ENCODE measurements at regions not wholly inside any gene's neighbourhood (a gene's known extent, or its start where the extent isn't known, plus 50 kb on each side); places are given as distances from the start of the nearest gene placed in this dataset.

- Histone ChIP-seq H3K27ac (no peak overlapping the region), H3K9me3 (replicated peaks in 1 of 3) (no peaks in the 10 kb centered on the region), H3K4me1 (replicated peaks in 1 of 2) (peaks cover 0 to 1% of the 10 kb centered on the region in 2 donors), H3K36me3 (replicated peaks in 1 of 2) (no peaks in the 10 kb centered on the region), H3K27me3 (no peaks in the 10 kb centered on the region), H3K4me3 (no peak overlapping the region)
- TF ChIP-seq POLR2A (IDR thresholded peaks at IDR 0.05) = no peak
- TF ChIP-seq, protein P1, sequence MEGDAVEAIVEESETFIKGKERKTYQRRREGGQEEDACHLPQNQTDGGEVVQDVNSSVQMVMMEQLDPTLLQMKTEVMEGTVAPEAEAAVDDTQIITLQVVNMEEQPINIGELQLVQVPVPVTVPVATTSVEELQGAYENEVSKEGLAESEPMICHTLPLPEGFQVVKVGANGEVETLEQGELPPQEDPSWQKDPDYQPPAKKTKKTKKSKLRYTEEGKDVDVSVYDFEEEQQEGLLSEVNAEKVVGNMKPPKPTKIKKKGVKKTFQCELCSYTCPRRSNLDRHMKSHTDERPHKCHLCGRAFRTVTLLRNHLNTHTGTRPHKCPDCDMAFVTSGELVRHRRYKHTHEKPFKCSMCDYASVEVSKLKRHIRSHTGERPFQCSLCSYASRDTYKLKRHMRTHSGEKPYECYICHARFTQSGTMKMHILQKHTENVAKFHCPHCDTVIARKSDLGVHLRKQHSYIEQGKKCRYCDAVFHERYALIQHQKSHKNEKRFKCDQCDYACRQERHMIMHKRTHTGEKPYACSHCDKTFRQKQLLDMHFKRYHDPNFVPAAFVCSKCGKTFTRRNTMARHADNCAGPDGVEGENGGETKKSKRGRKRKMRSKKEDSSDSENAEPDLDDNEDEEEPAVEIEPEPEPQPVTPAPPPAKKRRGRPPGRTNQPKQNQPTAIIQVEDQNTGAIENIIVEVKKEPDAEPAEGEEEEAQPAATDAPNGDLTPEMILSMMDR (IDR thresholded peaks at IDR 0.05) = no peak
- intact Hi-C loops (cut with DNase I) = no loop called here
- DNase-seq = no peak
- WGBS, 4 donors = 60 to 67% (median 61%) methylated on average over 4 of the region's 4 CpGs
Observed at GRCh38 chr16:79536958-79537357, 63.6 kb downstream of the MAF start.

- peak in 1 of 7 donors; percentile 13 for DNase-seq
- H3K9me3 ChIP-seq (replicated peaks in 1 of 3) = no peaks in the 10 kb centered on the region
- intact Hi-C loops (cut with DNase I) = no loop called here
- TF ChIP-seq, protein P1 (IDR thresholded peaks at IDR 0.05) = no peak
- no peak for TF ChIP-seq POLR2A (IDR thresholded peaks at IDR 0.05)
- no peak overlapping the region for H3K27ac ChIP-seq
- no peaks in the 10 kb centered on the region for H3K36me3 ChIP-seq (replicated peaks in 1 of 2)
- no peak overlapping the region for H3K4me3 ChIP-seq
- no peaks in the 10 kb centered on the region for H3K4me1 ChIP-seq (replicated peaks in 1 of 2)
- 60 to 67% (median 65%) methylated on average over 5 of the region's 5 CpGs for WGBS, 4 donors
- no peaks in the 10 kb centered on the region for H3K27me3 ChIP-seq
Observed at GRCh38 chr16:79535130-79535529, 65.4 kb downstream of the MAF start.

DNA sequence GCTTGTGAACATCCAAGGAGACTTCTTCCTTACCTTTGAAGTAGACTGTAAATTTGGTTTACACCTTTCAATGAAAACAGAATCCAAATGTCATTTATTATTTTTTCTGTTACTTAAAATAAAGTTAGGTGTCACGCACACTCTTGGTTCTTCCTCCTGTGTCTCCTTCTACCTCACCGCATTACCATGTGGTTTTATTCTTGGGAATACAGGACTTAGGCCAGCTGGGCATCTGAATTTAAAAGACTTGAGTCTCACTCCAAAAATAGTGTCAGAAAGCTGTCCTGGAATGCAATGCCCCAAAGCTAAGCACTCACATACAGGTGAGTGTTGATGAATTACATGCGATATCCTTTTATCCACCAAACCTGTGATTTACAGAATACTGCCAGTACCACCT is 66.4 kb downstream of the MAF start:
- DNase-seq = no peak
- no peak overlapping the region for H3K27ac ChIP-seq
- H3K27me3 ChIP-seq = no peaks in the 10 kb centered on the region
- TF ChIP-seq, protein P1 (IDR thresholded peaks at IDR 0.05) = no peak
- TF ChIP-seq POLR2A (IDR thresholded peaks at IDR 0.05) = no peak
- H3K4me3 ChIP-seq = no peak overlapping the region
- H3K4me1 ChIP-seq (replicated peaks in 1 of 2) = no peaks in the 10 kb centered on the region
- WGBS, 4 donors = 94 to 98% (median 97%) methylated on average over 3 of the region's 3 CpGs
- H3K9me3 ChIP-seq (replicated peaks in 1 of 3) = no peaks in the 10 kb centered on the region
- H3K36me3 ChIP-seq (replicated peaks in 1 of 2) = no peaks in the 10 kb centered on the region
- intact Hi-C loops (cut with DNase I) = no loop called here

DNA sequence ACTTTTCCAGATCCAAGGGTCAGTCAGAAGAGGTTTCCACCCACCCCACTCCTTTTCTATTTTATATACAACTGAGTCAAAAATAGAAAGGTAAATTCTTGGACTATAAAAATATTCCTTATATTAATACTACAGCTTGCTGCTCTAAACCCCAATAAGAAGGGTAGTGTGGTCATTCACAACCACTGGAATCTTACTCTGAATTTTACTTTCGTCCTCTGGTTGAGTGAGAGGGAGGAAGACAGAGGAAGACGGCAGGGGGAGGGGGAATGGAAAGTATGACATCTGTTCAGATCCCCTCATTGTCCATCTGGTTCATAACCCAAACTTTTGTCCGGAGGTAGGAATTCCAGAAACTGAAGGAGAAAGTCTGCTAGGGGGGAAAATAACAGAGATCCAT is 67.2 kb downstream of the MAF start:
- no peaks in the 10 kb centered on the region for H3K9me3 ChIP-seq (replicated peaks in 1 of 3)
- H3K27me3 ChIP-seq = no peaks in the 10 kb centered on the region
- no peak overlapping the region for H3K27ac ChIP-seq
- 77 to 86% (median 83%) methylated on average over 3 of the region's 3 CpGs for WGBS, 4 donors
- intact Hi-C loops (cut with DNase I) = no loop called here
- TF ChIP-seq, protein P1 (IDR thresholded peaks at IDR 0.05) = no peak
- TF ChIP-seq POLR2A (IDR thresholded peaks at IDR 0.05) = no peak
- no peaks in the 10 kb centered on the region for H3K4me1 ChIP-seq (replicated peaks in 1 of 2)
- DNase-seq = no peak
- no peaks in the 10 kb centered on the region for H3K36me3 ChIP-seq (replicated peaks in 1 of 2)
- no peak overlapping the region for H3K4me3 ChIP-seq

Measured in adrenal gland (tissue), 9 donors.